GM19238 (cell line): ENCODE measurements at regions not wholly inside any gene's neighbourhood (a gene's known extent, or its start where the extent isn't known, plus 50 kb on each side); places are given as distances from the start of the nearest gene placed in this dataset.
"Not testable (repeated sequence)": the region's sequence is repeated elsewhere in the genome, so short reads cannot be mapped to it uniquely, and the experiment has no call there.

Experiments used
- DNase-seq: peaks from one replicate; pipeline ENCODE4 v3.0.0; 2011; ENCODE audit warnings: low spot score; ENCODE audit not compliant: insufficient read length

- DNase-seq = no peak
Measured at GRCh38 chr3:34444137-34444536, 645.7 kb downstream of the PDCD6IP start.

- DNase-seq = no peak
Measured at GRCh38 chr3:34449305-34449704, 650.9 kb downstream of the PDCD6IP start.

GRCh38 chr3:34463414-34463813 is 665.0 kb downstream of the PDCD6IP start:
- DNase-seq = no peak

GRCh38 chr3:34464646-34465045 is 666.2 kb downstream of the PDCD6IP start:
- no peak for DNase-seq

- no peak for DNase-seq
Measured at GRCh38 chr3:34475851-34476250, 677.4 kb downstream of the PDCD6IP start.

- DNase-seq = no peak
Measured at GRCh38 chr3:34483311-34483887, 685.0 kb downstream of the PDCD6IP start.

GRCh38 chr3:34504366-34504765 is 705.9 kb downstream of the PDCD6IP start:
- DNase-seq = no peak

- DNase-seq = no peak
Measured at GRCh38 chr3:34504775-34505174, 706.3 kb downstream of the PDCD6IP start.

- DNase-seq = no peak
Measured at GRCh38 chr3:34508732-34509131, 710.3 kb downstream of the PDCD6IP start.

GRCh38 chr3:34511891-34512290 is 713.5 kb downstream of the PDCD6IP start:
- no peak for DNase-seq

GRCh38 chr3:34519008-34519407 is 720.6 kb downstream of the PDCD6IP start:
- DNase-seq = not testable (repeated sequence)

- DNase-seq = no peak
Measured at GRCh38 chr3:34531156-34531555, 732.7 kb downstream of the PDCD6IP start.

GRCh38 chr3:34533451-34533850 is 735.0 kb downstream of the PDCD6IP start:
- DNase-seq = no peak

GRCh38 chr3:34534013-34534412 is 735.6 kb downstream of the PDCD6IP start:
- no peak for DNase-seq

- DNase-seq = no peak
Measured at GRCh38 chr3:34544136-34544535, 745.7 kb downstream of the PDCD6IP start.

- no peak for DNase-seq
Measured at GRCh38 chr3:34547297-34547920, 749.0 kb downstream of the PDCD6IP start.

GRCh38 chr3:34567266-34567665 is 768.8 kb downstream of the PDCD6IP start:
- no peak for DNase-seq

GRCh38 chr3:34568766-34569165 is 770.3 kb downstream of the PDCD6IP start:
- DNase-seq = no peak

GRCh38 chr3:34569437-34569836 is 771.0 kb downstream of the PDCD6IP start:
- no peak for DNase-seq

- DNase-seq = no peak
Measured at GRCh38 chr3:34570916-34571705, 772.7 kb downstream of the PDCD6IP start.

GRCh38 chr3:34571714-34572113 is 773.3 kb downstream of the PDCD6IP start:
- DNase-seq = no peak

GRCh38 chr3:34575776-34576175 is 777.3 kb downstream of the PDCD6IP start:
- no peak for DNase-seq

GRCh38 chr3:34582055-34582454 is 783.6 kb downstream of the PDCD6IP start:
- DNase-seq = no peak
